OCI-LY7 (cell line): ENCODE measurements at regions not wholly inside any gene's neighbourhood (a gene's known extent, or its start where the extent isn't known, plus 50 kb on each side); places are given as distances from the start of the nearest gene placed in this dataset.

ENCODE experiments used
- CTCF ChIP-seq: fragments of 200-600 bp; sonication (generic); conservative IDR thresholded peaks from 2 replicates; pipeline ENCODE4 v1.5.1; 2014; ENCODE audit warnings: mild to moderate bottlenecking, antibody characterized with exemption, low read length, moderate library complexity, mixed read lengths
- EZH2phosphoT487 ChIP-seq: fragments of 200-600 bp; sonication (generic); IDR thresholded peaks from 2 replicates; pipeline ENCODE4 v1.6.1; 2018; ENCODE audit warnings: low read depth, borderline replicate concordance, mild to moderate bottlenecking, mixed run types, antibody characterized with exemption, low read length, moderate library complexity, mixed read lengths

DNA sequence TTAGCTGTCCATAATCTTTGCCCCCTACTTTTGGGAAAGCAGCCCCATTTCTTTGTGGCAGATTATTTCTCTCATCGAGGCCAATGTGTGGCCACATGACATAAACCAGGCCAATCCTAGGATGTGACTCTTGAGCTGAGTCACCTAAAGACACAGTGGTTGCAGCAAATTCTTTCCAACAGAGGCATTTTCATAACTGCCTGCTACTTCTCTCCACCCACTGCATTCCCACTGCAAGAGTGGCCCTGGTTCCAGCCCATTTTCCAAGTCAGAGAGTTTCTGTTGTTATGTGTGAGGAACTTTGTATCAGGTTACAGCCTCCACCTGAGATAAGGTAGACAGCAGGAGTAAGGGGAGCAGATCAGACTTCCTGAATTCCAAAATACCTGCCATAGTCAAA, 195.2 kb downstream of the RGS9 start:
- TF ChIP-seq CTCF (no peak), EZH2phosphoT487 (no peak)
